ENCODE measurements at regions not wholly inside any gene's neighbourhood (a gene's known extent, or its start where the extent isn't known, plus 50 kb on each side); places are given as distances from the start of the nearest gene placed in this dataset.

GRCh38 chr2:118737684-118738083 is 109.8 kb downstream of the EN1 start:
- Mint-ChIP-seq H3K27me3 (ENCODE audit: low read depth) (no peaks in the 10 kb centered on the region; the same call in 1 of the 2 replicates), H3K27ac (no peak overlapping the region), H3K9me3 (peaks cover 12% of the 10 kb centered on the region), H3K36me3 (peaks cover 6% of the 10 kb centered on the region; the same call in 1 of the 2 replicates), H3K4me3 (no peak overlapping the region), H3K4me1 (peaks cover 31% of the 10 kb centered on the region)
- ChIA-PET POLR2A (no interaction called here), CTCF (interaction anchor here (1.0 kb wide), 1 partner anchor 516 kb away, joined by 3 read pairs; no protein-coding TSS in a partner anchor)
- TF ChIP-seq ZNF281 (CRISPR knock-in tag; IDR thresholded peaks at IDR 0.05) (no peak), NR2C2 (CRISPR knock-in tag; IDR thresholded peaks at IDR 0.05) (no peak), FOXP4 (CRISPR knock-in tag; IDR thresholded peaks at IDR 0.05) (no peak)
- ATAC-seq: peak; percentile 51; the same call in 1 of the 2 replicates
- DNase-seq (ENCODE audit: low spot score): no peak

GRCh38 chr2:118732432-118732831 is 115.0 kb downstream of the EN1 start:
- Mint-ChIP-seq H3K27ac (no peak overlapping the region), H3K4me1 (peaks cover 13% of the 10 kb centered on the region), H3K36me3 (peaks cover 12% of the 10 kb centered on the region), H3K27me3 (ENCODE audit: low read depth) (peaks cover 4% of the 10 kb centered on the region; the same call in 1 of the 2 replicates), H3K4me3 (no peak overlapping the region), H3K9me3 (peaks cover 30% of the 10 kb centered on the region)
- ChIA-PET POLR2A (no interaction called here), CTCF (no interaction called here)
- no peak for ATAC-seq
- no peak for DNase-seq (ENCODE audit: low spot score)
- TF ChIP-seq NFE2L1 (CRISPR knock-in tag; IDR thresholded peaks at IDR 0.05): no peak
- TF ChIP-seq SMAD3 (CRISPR knock-in tag; IDR thresholded peaks at IDR 0.05; ENCODE audit: borderline replicate concordance): no peak
- TF ChIP-seq FOXJ3 (CRISPR knock-in tag; IDR thresholded peaks at IDR 0.05; ENCODE audit: borderline replicate concordance): no peak
- TF ChIP-seq CDX4 (CRISPR knock-in tag; IDR thresholded peaks at IDR 0.05; ENCODE audit: borderline replicate concordance): no peak
- TF ChIP-seq TP53 (CRISPR knock-in tag; IDR thresholded peaks at IDR 0.05): no peak
- TF ChIP-seq ZNF671 (CRISPR knock-in tag; IDR thresholded peaks at IDR 0.05): no peak
- no peak for TF ChIP-seq ZBTB21 (CRISPR knock-in tag; IDR thresholded peaks at IDR 0.05; ENCODE audit: borderline replicate concordance)
- no peak for TF ChIP-seq E2F1 (CRISPR knock-in tag; IDR thresholded peaks at IDR 0.05)
- TF ChIP-seq ESRRA (CRISPR knock-in tag; IDR thresholded peaks at IDR 0.05; ENCODE audit: borderline replicate concordance): no peak
- no peak for TF ChIP-seq SMAD4 (CRISPR knock-in tag; IDR thresholded peaks at IDR 0.05)
- TF ChIP-seq RELA (CRISPR knock-in tag; IDR thresholded peaks at IDR 0.05; ENCODE audit: borderline replicate concordance): no peak
- no peak for TF ChIP-seq JUN (CRISPR knock-in tag; IDR thresholded peaks at IDR 0.05)
- no peak for TF ChIP-seq ATF6 (CRISPR knock-in tag; IDR thresholded peaks at IDR 0.05)

Measured in WTC11 (cell line).